Testis (tissue), 2 donors: ENCODE measurements at regions not wholly inside any gene's neighbourhood (a gene's known extent, or its start where the extent isn't known, plus 50 kb on each side); places are given as distances from the start of the nearest gene placed in this dataset.

ENCODE experiments used
- CTCF ChIP-seq, 3 experiments: fragments of 450-650 bp in 2 of 3; fragments of 200-600 bp in 1 of 3; sonication (generic) in 1 of 3; IDR thresholded peaks; one replicate each; pipeline ENCODE4 v1.5.1; 2016 to 2019; ENCODE audit warnings: antibody characterized with exemption in 3 of 3, mild to moderate bottlenecking in 2 of 3, moderate library complexity in 1 of 3
- POLR2A ChIP-seq: fragments of 450-650 bp; IDR thresholded peaks from one replicate; pipeline ENCODE4 v1.6.1; 2017; ENCODE audit warnings: antibody characterized with exemption, mild to moderate bottlenecking, moderate library complexity

- TF ChIP-seq CTCF (IDR thresholded peaks at IDR 0.05) (no peak), POLR2A (no peak)
These were observed 190.6 kb downstream of the CYLD start for GRCh38 chr16:50932348-50932935.
